ENCODE measurements at regions not wholly inside any gene's neighbourhood (a gene's known extent, or its start where the extent isn't known, plus 50 kb on each side); places are given as distances from the start of the nearest gene placed in this dataset.

DNA sequence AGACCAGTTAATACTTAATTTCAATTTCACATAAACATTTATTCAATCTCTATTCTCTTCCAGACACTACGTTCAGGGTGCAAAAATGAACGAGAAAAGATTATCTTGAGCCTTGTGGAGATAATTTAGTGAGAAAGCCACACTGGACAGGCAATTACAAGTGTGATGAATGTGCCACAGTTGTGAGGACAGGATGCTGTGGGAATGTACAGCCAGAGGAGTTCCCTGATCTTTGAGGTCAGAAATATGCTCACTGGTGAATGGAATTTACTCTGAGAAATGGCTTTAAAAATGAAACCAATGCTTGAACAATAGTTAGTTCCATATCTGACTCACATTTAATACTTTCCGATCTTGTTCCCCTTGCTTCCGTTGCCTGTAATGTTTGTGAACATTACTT, 864.8 kb downstream of the GATA3 start:
- no peak for DNase-seq

GRCh38 chr10:8921568-8921967, 867.1 kb downstream of the GATA3 start:
- no peak for DNase-seq

DNA sequence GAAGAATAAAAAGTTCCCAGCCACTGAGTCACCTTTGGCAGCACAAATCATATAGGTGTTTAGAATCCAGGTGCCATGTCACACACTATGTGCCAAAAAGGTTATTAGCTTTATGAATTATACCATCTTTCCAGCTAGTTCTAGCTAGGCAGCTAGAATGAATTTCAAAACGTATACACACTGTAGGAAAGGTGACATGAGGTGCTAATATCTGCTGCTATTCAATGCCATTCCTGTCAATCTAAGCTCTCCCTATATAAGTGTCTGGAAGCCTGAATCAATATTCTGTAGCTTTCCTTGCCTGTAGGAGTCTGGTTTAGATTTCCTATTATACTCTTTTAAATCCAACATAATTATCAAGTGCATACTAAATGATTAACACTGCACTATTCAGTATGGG, 868.6 kb downstream of the GATA3 start:
- DNase-seq, result no peak

DNA sequence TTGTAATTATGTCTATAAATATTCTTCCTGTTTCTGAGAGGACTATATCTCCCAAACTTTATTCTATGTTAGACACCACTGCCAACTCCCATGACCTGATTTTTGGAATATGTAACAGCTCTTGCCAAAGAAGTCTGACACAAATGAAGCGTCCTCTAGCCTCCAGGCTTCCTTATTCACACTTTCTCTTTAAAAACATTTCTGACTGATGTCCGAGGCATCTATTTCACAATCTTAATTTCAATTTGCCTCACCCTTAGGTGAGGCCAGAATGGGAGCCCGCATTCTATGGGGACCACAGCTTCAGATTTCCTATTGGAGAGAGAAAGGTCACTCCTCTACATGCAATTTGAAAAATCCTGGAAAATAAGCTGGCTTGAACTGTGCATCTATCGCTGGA, 873.2 kb downstream of the GATA3 start:
- DNase-seq, result no peak

DNA sequence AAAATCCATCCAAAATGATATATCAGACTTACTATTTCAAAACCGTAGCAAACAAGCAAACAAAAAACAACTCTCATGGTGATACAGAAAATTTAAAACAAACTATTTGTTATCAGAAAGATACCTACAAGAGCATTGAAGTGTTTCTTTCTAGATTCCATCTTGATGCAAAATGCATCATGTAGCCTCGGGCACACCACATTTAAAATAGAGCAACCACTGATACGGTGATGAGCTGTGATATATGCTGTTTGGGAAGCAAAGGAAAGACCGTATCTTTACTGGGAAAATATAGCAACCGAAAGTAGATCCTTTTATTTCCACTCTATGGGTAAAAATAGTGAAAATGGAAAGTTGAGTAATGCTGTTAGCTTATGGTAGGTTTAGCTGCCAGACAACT, 892.0 kb downstream of the GATA3 start:
- DNase-seq, result no peak

- DNase-seq, result no peak
Measured at GRCh38 chr10:8950978-8951377, 896.5 kb downstream of the GATA3 start.

DNA sequence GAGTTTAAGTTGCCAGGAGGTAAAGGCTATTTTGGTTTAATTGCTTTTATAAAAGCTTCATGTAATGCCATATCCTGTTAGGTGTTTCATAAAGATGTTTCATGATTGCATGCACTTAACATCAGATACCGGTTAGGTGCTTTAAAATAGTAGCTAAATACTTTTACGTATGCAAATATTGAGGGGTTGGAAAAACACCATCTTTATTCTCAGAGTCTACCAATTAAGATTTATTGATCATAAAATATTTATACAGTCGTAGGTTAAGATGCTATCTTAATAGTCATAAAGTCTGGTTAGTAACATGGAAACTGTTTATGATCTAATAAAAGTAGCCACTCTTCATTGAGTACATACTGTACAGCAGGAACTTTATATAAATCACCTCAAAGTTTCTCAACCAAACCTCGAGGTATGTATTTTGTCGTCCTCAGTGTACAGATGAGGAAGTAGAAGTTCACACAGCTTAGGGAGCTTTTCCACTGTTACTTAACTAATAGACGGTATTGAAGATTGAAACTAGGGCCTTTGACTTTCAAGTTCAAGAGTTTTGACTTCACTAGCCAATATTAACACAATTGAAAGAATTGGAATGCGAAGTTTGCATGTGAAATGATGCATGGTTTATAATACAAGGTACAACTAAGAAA, 897.1 kb downstream of the GATA3 start:
- no peak for DNase-seq

- no peak for DNase-seq
Measured at GRCh38 chr10:8956400-8956799, 901.9 kb downstream of the GATA3 start.

GRCh38 chr10:8962249-8962648, 907.8 kb downstream of the GATA3 start:
- no peak for DNase-seq

GRCh38 chr10:8967061-8967460, 912.6 kb downstream of the GATA3 start:
- peak; percentile 7 for DNase-seq

DNA sequence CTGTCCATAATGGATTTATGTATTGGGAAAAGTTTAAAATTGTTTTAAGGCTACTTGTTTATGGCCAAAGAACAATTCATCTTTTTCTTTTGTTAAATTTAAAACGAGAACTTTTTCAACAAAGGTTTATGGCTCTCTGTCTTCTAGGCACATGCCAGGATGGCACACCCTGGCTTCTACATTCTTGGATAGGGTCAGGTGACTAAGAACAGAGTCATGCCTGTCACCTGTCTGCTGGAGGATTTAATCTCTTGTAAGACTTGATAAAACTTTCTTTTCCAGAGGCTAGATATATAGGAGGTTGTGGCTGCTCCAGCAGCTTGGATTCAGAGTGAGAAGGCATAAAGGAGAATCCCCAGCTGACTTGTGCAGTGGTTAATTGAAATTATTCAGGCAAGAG, 915.4 kb downstream of the GATA3 start:
- no peak for DNase-seq

GRCh38 chr10:8975535-8975934, 921.0 kb downstream of the GATA3 start:
- DNase-seq, result no peak

GRCh38 chr10:8978100-8978499, 923.6 kb downstream of the GATA3 start:
- DNase-seq, result no peak

- no peak for DNase-seq
Measured at GRCh38 chr10:8979976-8980375, 925.5 kb downstream of the GATA3 start.

DNA sequence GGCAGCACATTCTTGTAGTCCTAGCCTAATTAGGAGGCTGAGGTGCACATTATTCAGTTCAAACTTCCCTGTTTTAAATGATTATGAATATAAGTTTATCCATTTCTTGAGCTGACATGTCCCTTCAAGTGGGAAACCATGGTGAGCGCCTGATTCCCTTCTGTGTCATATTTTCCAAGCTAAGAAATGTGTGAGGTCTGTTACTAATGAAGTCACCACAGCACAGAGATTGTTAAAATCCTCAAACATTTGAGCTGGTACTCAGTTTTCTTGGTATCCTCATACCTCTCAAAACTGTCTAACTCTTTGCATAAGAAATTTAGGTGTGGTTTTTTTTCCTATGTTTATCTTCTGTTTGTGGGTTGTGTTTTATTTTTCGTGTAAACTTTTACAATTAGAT, 926.8 kb downstream of the GATA3 start:
- DNase-seq, result no peak

DNA sequence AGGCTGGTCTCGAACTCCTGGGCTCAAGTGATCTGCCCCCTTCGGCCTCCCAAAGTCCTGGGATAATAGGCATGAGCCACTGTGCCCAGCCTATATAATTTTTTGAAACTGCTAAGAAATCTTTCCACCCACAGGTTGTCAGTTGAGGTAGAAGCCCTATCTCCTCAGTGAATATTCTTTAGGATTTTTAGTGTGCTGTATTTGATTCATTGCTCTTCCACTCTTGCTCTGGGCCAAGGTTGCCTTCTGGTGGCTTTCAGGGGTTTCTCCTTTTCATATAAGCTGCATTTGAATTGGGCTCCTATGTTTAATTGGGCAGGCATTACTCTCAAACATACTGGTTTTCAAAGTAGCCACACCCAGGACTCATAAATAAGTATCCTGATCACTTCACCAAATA, 931.2 kb downstream of the GATA3 start:
- DNase-seq, result no peak

GRCh38 chr10:8986975-8987374, 932.5 kb downstream of the GATA3 start:
- DNase-seq, result no peak

DNA sequence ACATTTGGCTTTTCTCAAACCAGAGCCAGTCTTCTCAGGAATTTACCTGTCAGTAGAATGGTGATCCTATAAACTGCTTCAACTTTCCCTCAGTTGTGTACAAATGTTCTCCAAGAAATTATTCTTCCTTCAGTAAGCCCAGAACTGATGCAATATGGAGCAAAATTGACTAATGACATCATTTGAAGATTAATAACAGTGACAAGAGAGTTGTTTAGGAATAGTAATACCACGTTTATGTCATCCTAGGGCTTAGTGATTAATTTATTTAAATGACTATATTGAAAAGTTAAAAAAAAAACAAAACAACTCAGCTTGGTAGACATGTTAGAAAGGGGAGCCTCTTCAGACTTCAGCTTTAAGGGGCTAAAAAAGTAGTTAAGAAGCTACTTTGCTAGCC, 933.2 kb downstream of the GATA3 start:
- no peak for DNase-seq

DNA sequence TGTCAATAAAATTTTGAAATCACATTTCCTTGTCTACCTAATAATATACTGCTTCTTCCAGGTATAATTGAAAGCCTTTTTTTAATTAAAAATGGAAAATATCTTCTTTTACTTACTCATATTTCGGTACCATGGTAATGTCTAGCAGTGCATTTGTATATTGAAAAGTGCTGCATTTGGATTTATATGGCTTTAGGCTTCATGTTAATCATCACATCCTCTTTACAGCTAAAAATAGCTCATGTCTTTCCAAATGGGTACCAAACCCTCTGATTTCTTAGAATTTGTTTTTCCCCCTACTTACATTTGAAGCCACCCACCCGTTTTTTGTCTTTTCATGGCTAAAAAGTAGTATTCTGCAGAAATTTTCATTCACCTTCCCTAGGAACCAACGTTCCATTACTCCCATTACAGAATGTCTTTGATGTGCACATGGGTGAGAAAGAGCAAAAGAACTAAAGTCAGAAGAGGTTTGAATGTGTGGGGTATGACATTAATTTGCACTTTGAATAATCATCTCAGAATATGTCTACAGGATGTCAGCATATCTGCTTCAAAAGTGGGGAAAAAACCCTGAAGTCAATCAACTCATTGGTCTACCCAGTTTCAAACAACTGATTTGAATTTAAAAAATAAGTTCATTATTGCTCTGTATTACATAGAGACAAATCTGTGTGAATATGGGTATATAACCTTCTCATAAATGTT, 935.9 kb downstream of the GATA3 start:
- no peak for DNase-seq

DNA sequence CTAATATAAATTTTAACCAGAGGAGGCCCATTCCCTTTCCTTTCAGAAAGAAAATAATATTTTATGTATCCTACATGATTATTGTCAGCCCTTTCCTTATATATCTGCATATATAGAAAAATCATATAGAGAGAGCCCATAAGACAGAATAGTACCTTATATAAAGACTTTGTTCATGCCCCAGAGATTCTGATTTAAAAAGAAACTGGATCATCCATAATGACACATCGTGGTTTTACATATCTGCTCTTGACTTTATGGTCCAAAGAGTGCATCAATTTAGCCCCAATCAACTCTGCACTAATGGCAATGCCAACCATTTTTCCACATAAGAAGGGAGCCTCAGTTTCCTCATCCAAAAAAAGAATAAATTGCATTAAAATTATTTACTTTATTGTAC, 937.5 kb downstream of the GATA3 start:
- no peak for DNase-seq

DNA sequence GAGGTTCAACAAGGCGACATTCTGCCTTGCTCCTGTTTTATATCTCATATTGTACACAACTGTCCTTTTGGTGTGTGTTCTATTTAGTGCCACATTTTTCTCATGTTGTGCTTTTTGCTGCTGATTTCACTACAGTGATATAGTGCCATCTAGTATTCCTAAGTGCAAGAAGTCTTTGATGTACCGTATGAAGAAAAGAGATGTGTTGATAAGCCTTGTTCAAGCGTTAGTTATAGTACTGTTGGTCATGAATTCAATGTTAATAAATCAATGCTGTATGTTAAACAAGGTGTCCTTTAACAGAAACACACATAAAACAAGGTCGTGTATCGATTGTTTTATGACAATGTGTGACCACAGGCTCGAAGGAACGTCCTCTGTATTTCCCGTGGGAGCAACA, 939.4 kb downstream of the GATA3 start:
- DNase-seq, result no peak

GRCh38 chr10:8998751-8999150, 944.3 kb downstream of the GATA3 start:
- no peak for DNase-seq

DNA sequence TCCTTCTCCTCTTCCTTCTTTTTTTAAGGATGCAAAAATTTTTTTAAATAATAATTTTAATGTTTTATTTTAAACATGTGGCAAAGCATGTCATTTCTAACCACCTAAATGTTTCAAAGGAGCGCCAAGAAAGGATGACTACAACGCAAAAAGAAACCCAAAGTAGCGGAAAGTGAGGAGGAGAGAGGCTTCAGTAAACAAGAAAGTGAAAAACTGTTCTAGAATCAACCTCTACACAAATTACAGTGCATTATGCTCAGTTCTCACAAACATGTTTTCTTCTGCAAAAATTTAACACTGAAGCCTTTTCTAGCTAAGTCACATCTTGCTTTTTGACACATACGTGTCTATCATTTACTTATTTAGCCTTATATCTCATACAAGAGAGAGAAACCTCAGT, 948.6 kb downstream of the GATA3 start:
- no peak for DNase-seq

GRCh38 chr10:9004736-9005135, 950.2 kb downstream of the GATA3 start:
- no peak for DNase-seq

- DNase-seq, result no peak
Measured at GRCh38 chr10:9009505-9009904, 955.0 kb downstream of the GATA3 start.
